ENCODE measurements at regions not wholly inside any gene's neighbourhood (a gene's known extent, or its start where the extent isn't known, plus 50 kb on each side); places are given as distances from the start of the nearest gene placed in this dataset.
"Not testable (repeated sequence)": the region's sequence is repeated elsewhere in the genome, so short reads cannot be mapped to it uniquely, and the experiment has no call there.

GRCh38 chr12:73057428-73057827 lies 785.3 kb downstream of the TRHDE start:
- no peak for DNase-seq

- no peak for DNase-seq
Observed at GRCh38 chr12:73065913-73066312, 793.7 kb downstream of the TRHDE start.

- no peak for DNase-seq
Observed at GRCh38 chr12:73067616-73068015, 795.4 kb downstream of the TRHDE start.

GRCh38 chr12:73072214-73072613 lies 800.0 kb downstream of the TRHDE start:
- DNase-seq: no peak

GRCh38 chr12:73076760-73077159 lies 804.6 kb downstream of the TRHDE start:
- no peak for DNase-seq

GRCh38 chr12:73083736-73084135 lies 811.6 kb downstream of the TRHDE start:
- DNase-seq: no peak

GRCh38 chr12:73106296-73106695 lies 834.1 kb downstream of the TRHDE start:
- DNase-seq: no peak

GRCh38 chr12:73106896-73107295 lies 834.7 kb downstream of the TRHDE start:
- no peak for DNase-seq

- DNase-seq: no peak
Observed at GRCh38 chr12:73110816-73111215, 838.6 kb downstream of the TRHDE start.

GRCh38 chr12:73112035-73112816 lies 840.1 kb downstream of the TRHDE start:
- no peak for DNase-seq

GRCh38 chr12:73124480-73124879 lies 852.3 kb downstream of the TRHDE start:
- no peak for DNase-seq

GRCh38 chr12:73125148-73125547 lies 853.0 kb downstream of the TRHDE start:
- no peak for DNase-seq

- no peak for DNase-seq
Observed at GRCh38 chr12:73136386-73136785, 864.2 kb downstream of the TRHDE start.

GRCh38 chr12:73139642-73140041 lies 867.5 kb downstream of the TRHDE start:
- not testable (repeated sequence) for DNase-seq

GRCh38 chr12:73158341-73158740 lies 886.2 kb downstream of the TRHDE start:
- no peak for DNase-seq

- no peak for DNase-seq
Observed at GRCh38 chr12:73159954-73160353, 887.8 kb downstream of the TRHDE start.

GRCh38 chr12:73161970-73162369 lies 889.8 kb downstream of the TRHDE start:
- no peak for DNase-seq

GRCh38 chr12:73180734-73181133 lies 908.6 kb downstream of the TRHDE start:
- no peak for DNase-seq

GRCh38 chr12:73181244-73181643 lies 909.1 kb downstream of the TRHDE start:
- DNase-seq: no peak

- no peak for DNase-seq
Observed at GRCh38 chr12:73185403-73185802, 913.2 kb downstream of the TRHDE start.

GRCh38 chr12:73186272-73186671 lies 914.1 kb downstream of the TRHDE start:
- no peak for DNase-seq

GRCh38 chr12:73187765-73188164 lies 915.6 kb downstream of the TRHDE start:
- DNase-seq: no peak

- no peak for DNase-seq
Observed at GRCh38 chr12:73210548-73211204, 938.5 kb downstream of the TRHDE start.

- no peak for DNase-seq
Observed at GRCh38 chr12:73220951-73221350, 948.8 kb downstream of the TRHDE start.

- no peak for DNase-seq
Observed at GRCh38 chr12:73221398-73221797, 949.2 kb downstream of the TRHDE start.
